ENCODE measurements at regions not wholly inside any gene's neighbourhood (a gene's known extent, or its start where the extent isn't known, plus 50 kb on each side); places are given as distances from the start of the nearest gene placed in this dataset.

- H3K27ac ChIP-seq (ENCODE audit: insufficient read depth, low read depth, low read length, poor library complexity, severe bottlenecking) = no peak overlapping the region
- H3K27me3 ChIP-seq (ENCODE audit: control insufficient read depth, insufficient read depth, low read length, poor library complexity, severe bottlenecking) = no peaks in the 10 kb centered on the region
- no peaks in the 10 kb centered on the region for H3K36me3 ChIP-seq (ENCODE audit: control insufficient read depth, insufficient read depth, low read length)
- H3K4me3 ChIP-seq (ENCODE audit: insufficient read depth, low read depth, low read length) = no peak overlapping the region
- H3K9me3 ChIP-seq (ENCODE audit: control insufficient read depth, low read length) = no peaks in the 10 kb centered on the region
- H3K4me1 ChIP-seq (ENCODE audit: control insufficient read depth, insufficient read depth, low read length) = no peaks in the 10 kb centered on the region
- WGBS, 2 experiments = 67 to 81% methylated on average over 3 to 4 of the region's 4 CpGs
Measured at GRCh38 chr3:145776782-145777408, 384.1 kb downstream of the PLOD2 start.

GRCh38 chr3:145780301-145780700 is 380.7 kb downstream of the PLOD2 start:
- 86 to 92% methylated on average over 4 of the region's 4 CpGs for WGBS, 2 experiments
- no peaks in the 10 kb centered on the region for H3K36me3 ChIP-seq (ENCODE audit: control insufficient read depth, insufficient read depth, low read length)
- H3K4me1 ChIP-seq (ENCODE audit: control insufficient read depth, insufficient read depth, low read length) = no peaks in the 10 kb centered on the region
- H3K9me3 ChIP-seq (ENCODE audit: control insufficient read depth, low read length) = no peaks in the 10 kb centered on the region
- H3K27me3 ChIP-seq (ENCODE audit: control insufficient read depth, insufficient read depth, low read length, poor library complexity, severe bottlenecking) = no peaks in the 10 kb centered on the region
- no peak overlapping the region for H3K4me3 ChIP-seq (ENCODE audit: insufficient read depth, low read depth, low read length)
- H3K27ac ChIP-seq (ENCODE audit: insufficient read depth, low read depth, low read length, poor library complexity, severe bottlenecking) = no peak overlapping the region

DNA sequence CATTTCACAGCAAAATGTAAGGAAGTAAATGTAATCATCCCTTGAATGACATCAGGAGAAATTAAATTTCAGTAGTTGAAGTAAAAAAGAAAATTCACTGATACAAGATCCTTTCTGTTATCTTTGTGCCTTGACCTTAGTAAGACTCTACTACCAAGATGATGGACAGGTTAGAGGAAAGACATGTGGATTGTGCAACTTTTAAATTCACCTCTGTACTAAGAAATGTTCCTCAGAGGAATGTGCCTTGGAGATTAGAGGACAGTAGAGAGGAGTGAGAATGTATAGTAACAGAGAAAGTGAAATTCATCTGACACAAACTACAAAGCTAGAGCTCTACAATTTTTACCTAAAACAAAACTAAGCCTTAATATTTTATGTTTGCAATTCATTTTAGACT is 375.3 kb downstream of the PLOD2 start:
- Histone ChIP-seq H3K36me3 (ENCODE audit: control insufficient read depth, insufficient read depth, low read length) (no peaks in the 10 kb centered on the region), H3K4me1 (ENCODE audit: control insufficient read depth, insufficient read depth, low read length) (no peaks in the 10 kb centered on the region), H3K4me3 (ENCODE audit: insufficient read depth, low read depth, low read length) (no peak overlapping the region), H3K27ac (ENCODE audit: insufficient read depth, low read depth, low read length, poor library complexity, severe bottlenecking) (no peak overlapping the region), H3K27me3 (ENCODE audit: control insufficient read depth, insufficient read depth, low read length, poor library complexity, severe bottlenecking) (no peaks in the 10 kb centered on the region), H3K9me3 (ENCODE audit: control insufficient read depth, low read length) (no peaks in the 10 kb centered on the region)

DNA sequence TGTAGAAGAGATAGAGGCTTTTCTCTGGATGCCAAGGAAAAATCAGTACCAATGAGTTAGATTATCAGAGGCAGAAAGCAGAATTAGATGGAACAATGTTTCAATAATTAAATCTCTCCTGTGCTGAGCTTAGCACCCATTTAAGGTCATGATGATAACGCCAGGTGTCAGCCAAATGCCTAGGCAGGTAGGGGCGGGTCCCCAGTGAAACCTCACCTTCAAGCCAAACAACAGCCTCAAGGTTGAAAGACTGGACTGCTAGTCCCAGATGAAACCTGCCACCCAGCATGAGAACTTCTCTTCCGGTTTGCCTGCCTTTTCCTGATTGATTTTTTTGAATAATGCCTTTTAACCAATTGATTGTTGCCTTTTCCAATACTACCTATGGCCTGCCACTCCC is 363.0 kb downstream of the PLOD2 start:
- no peaks in the 10 kb centered on the region for H3K27me3 ChIP-seq (ENCODE audit: control insufficient read depth, insufficient read depth, low read length, poor library complexity, severe bottlenecking)
- H3K4me3 ChIP-seq (ENCODE audit: insufficient read depth, low read depth, low read length) = no peak overlapping the region
- peaks cover 5% of the 10 kb centered on the region for H3K4me1 ChIP-seq (ENCODE audit: control insufficient read depth, insufficient read depth, low read length)
- no peaks in the 10 kb centered on the region for H3K36me3 ChIP-seq (ENCODE audit: control insufficient read depth, insufficient read depth, low read length)
- H3K9me3 ChIP-seq (ENCODE audit: control insufficient read depth, low read length) = no peaks in the 10 kb centered on the region
- 89 to 91% methylated on average over 3 of the region's 3 CpGs for WGBS, 2 experiments
- H3K27ac ChIP-seq (ENCODE audit: insufficient read depth, low read depth, low read length, poor library complexity, severe bottlenecking) = no peak overlapping the region

- no peaks in the 10 kb centered on the region for H3K9me3 ChIP-seq (ENCODE audit: control insufficient read depth, low read length)
- H3K27ac ChIP-seq (ENCODE audit: insufficient read depth, low read depth, low read length, poor library complexity, severe bottlenecking) = no peak overlapping the region
- H3K27me3 ChIP-seq (ENCODE audit: control insufficient read depth, insufficient read depth, low read length, poor library complexity, severe bottlenecking) = no peaks in the 10 kb centered on the region
- no peak overlapping the region for H3K4me3 ChIP-seq (ENCODE audit: insufficient read depth, low read depth, low read length)
- 71 to 77% methylated on average over 7 to 9 of the region's 9 CpGs for WGBS, 2 experiments
- peaks cover 5% of the 10 kb centered on the region for H3K4me1 ChIP-seq (ENCODE audit: control insufficient read depth, insufficient read depth, low read length)
- no peaks in the 10 kb centered on the region for H3K36me3 ChIP-seq (ENCODE audit: control insufficient read depth, insufficient read depth, low read length)
Measured at GRCh38 chr3:145798696-145799537, 362.1 kb downstream of the PLOD2 start.

DNA sequence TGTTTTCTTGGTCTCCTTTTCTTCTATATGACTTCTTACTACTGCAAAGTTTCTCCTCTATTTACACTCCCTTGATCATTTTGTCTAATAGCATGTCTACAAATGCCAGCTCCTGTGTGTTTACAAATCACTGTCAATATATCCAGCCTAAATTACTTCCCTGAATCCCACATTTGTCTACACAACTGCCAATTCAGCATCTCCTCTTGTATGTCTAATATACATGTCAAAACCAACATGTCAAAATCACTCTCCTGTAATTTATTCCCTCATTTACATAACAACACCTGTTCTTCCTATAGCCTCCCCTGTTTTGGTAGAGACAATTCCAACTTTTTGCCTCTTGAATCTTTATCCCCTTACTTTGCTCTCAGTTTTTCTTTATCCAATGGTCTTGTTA is 359.3 kb downstream of the PLOD2 start:
- Histone ChIP-seq H3K4me1 (ENCODE audit: control insufficient read depth, insufficient read depth, low read length) (peaks cover 5% of the 10 kb centered on the region), H3K27me3 (ENCODE audit: control insufficient read depth, insufficient read depth, low read length, poor library complexity, severe bottlenecking) (no peaks in the 10 kb centered on the region), H3K27ac (ENCODE audit: insufficient read depth, low read depth, low read length, poor library complexity, severe bottlenecking) (no peak overlapping the region), H3K9me3 (ENCODE audit: control insufficient read depth, low read length) (no peaks in the 10 kb centered on the region), H3K36me3 (ENCODE audit: control insufficient read depth, insufficient read depth, low read length) (no peaks in the 10 kb centered on the region), H3K4me3 (ENCODE audit: insufficient read depth, low read depth, low read length) (no peak overlapping the region)

DNA sequence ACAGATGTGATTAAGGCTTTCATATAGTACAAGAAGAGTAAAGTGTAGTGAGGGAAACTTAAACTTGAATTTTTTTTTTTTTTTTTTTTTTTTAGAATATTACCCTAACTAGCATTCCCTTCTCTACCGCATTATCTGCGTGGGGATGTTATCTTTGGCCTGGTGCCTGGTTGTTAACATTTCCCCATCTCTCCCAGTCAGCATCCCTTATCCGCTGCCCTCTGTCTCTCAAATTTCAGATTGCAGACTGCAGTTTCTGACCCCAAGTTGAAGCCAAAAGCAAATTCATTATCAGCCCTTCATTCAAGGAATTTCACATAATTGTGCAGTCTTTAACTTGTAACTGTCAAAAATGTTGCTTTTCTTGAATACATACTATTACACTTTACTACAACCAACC is 353.0 kb downstream of the PLOD2 start:
- Histone ChIP-seq H3K36me3 (ENCODE audit: control insufficient read depth, insufficient read depth, low read length) (no peaks in the 10 kb centered on the region), H3K27me3 (ENCODE audit: control insufficient read depth, insufficient read depth, low read length, poor library complexity, severe bottlenecking) (no peaks in the 10 kb centered on the region), H3K9me3 (ENCODE audit: control insufficient read depth, low read length) (no peaks in the 10 kb centered on the region), H3K27ac (ENCODE audit: insufficient read depth, low read depth, low read length, poor library complexity, severe bottlenecking) (no peak overlapping the region), H3K4me3 (ENCODE audit: insufficient read depth, low read depth, low read length) (no peak overlapping the region), H3K4me1 (ENCODE audit: control insufficient read depth, insufficient read depth, low read length) (no peaks in the 10 kb centered on the region)
- 54 to 59% methylated on average over 3 of the region's 3 CpGs for WGBS, 2 experiments

DNA sequence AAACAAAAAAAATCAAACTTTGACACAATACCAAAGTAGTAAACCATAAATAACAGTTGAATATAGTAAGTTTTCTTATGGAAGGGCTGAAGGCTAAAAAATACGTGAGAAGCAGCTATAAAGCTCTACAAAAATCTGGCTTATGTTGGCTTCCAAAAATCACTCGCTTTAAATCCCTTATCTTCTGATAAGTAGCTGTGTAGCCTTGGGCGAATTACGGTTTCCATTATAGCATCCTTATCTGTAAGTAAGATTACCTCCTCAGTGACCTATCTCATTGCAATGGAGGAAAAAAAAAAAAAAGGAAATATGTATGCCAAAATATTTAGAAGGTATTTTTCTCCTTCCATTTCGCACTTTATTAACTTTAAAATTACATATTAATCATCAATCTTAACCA is 348.6 kb downstream of the PLOD2 start:
- H3K4me1 ChIP-seq (ENCODE audit: control insufficient read depth, insufficient read depth, low read length) = no peaks in the 10 kb centered on the region
- WGBS, 2 experiments = 50 to 72% methylated on average over 2 to 4 of the region's 5 CpGs

GRCh38 chr3:145815707-145816413 is 345.1 kb downstream of the PLOD2 start:
- Histone ChIP-seq H3K27ac (ENCODE audit: insufficient read depth, low read depth, low read length, poor library complexity, severe bottlenecking) (no peak overlapping the region), H3K27me3 (ENCODE audit: control insufficient read depth, insufficient read depth, low read length, poor library complexity, severe bottlenecking) (no peaks in the 10 kb centered on the region), H3K9me3 (ENCODE audit: control insufficient read depth, low read length) (no peaks in the 10 kb centered on the region), H3K4me1 (ENCODE audit: control insufficient read depth, insufficient read depth, low read length) (no peaks in the 10 kb centered on the region), H3K36me3 (ENCODE audit: control insufficient read depth, insufficient read depth, low read length) (no peaks in the 10 kb centered on the region), H3K4me3 (ENCODE audit: insufficient read depth, low read depth, low read length) (no peak overlapping the region)
- 33 to 68% methylated on average over 1 to 3 of the region's 3 CpGs for WGBS, 2 experiments

More for the DNA sequence above, 348.6 kb downstream of the PLOD2 start:
- no peak overlapping the region for H3K4me3 ChIP-seq (ENCODE audit: insufficient read depth, low read depth, low read length)
- H3K36me3 ChIP-seq (ENCODE audit: control insufficient read depth, insufficient read depth, low read length) = no peaks in the 10 kb centered on the region
- H3K27ac ChIP-seq (ENCODE audit: insufficient read depth, low read depth, low read length, poor library complexity, severe bottlenecking) = no peak overlapping the region
- H3K27me3 ChIP-seq (ENCODE audit: control insufficient read depth, insufficient read depth, low read length, poor library complexity, severe bottlenecking) = no peaks in the 10 kb centered on the region
- no peaks in the 10 kb centered on the region for H3K9me3 ChIP-seq (ENCODE audit: control insufficient read depth, low read length)

DNA sequence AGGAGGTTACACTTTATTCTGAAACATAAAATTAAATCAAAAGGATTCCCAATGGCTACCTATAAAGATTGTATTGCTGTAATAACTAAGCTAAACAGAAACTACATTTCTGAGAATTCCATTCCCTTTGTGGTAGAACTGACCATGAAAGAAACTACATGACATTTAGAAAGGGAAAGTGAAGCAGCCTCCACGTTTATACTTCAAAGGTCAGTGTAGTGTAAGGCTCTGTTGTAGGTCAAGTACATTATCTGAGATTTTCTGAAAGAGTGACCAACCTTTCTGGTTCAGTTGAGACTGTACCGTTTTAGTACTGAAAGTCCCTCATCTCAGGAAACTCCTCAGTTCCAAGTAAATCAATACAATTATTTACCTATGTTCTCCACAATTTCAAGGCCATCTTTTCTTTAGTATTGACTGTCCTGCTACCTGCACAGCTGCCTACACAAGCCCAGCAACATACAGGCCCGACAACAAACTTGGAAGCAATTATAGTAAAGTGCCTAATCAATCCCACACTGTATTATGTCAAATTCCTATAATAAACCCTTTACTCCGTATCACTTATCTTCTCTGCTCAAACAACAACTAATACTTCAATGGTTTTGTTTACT is 343.0 kb downstream of the PLOD2 start:
- H3K36me3 ChIP-seq (ENCODE audit: control insufficient read depth, insufficient read depth, low read length) = no peaks in the 10 kb centered on the region
- no peak overlapping the region for H3K4me3 ChIP-seq (ENCODE audit: insufficient read depth, low read depth, low read length)
- no peaks in the 10 kb centered on the region for H3K4me1 ChIP-seq (ENCODE audit: control insufficient read depth, insufficient read depth, low read length)
- 76 to 85% methylated on average over 4 of the region's 4 CpGs for WGBS, 2 experiments
- H3K27ac ChIP-seq (ENCODE audit: insufficient read depth, low read depth, low read length, poor library complexity, severe bottlenecking) = no peak overlapping the region
- no peaks in the 10 kb centered on the region for H3K27me3 ChIP-seq (ENCODE audit: control insufficient read depth, insufficient read depth, low read length, poor library complexity, severe bottlenecking)
- no peaks in the 10 kb centered on the region for H3K9me3 ChIP-seq (ENCODE audit: control insufficient read depth, low read length)

Data from ectodermal cell (in vitro differentiated cells).